ENCODE measurements at regions not wholly inside any gene's neighbourhood (a gene's known extent, or its start where the extent isn't known, plus 50 kb on each side); places are given as distances from the start of the nearest gene placed in this dataset.
"Not testable (repeated sequence)": the region's sequence is repeated elsewhere in the genome, so short reads cannot be mapped to it uniquely, and the experiment has no call there.

DNA sequence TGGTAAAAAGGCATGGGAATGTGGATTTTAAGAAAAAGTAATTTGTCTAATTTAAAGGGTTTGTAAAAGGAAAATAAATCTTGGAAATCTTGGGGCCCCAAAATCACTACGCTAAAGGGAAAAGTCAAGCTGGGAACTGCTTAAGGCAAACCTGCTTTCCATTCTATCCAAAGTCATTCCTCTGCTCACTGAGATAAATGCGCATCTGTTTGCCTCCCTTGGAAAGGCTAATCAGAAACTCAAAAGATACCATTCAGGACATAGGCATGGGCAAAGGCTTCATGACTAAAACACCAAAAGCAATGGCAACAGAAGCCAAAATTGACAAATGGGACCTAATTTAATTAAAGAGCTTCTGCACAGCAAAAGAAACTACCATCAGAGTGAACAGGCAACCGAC is 70.4 kb upstream of the GPRC5B start:
- TF ChIP-seq EZH2phosphoT487 (IDR thresholded peaks at IDR 0.05; ENCODE audit: insufficient read depth, low read depth); EZH2 (IDR thresholded peaks at IDR 0.05; ENCODE audit: insufficient read depth, poor library complexity, severe bottlenecking): not testable (repeated sequence)
